ENCODE measurements at regions not wholly inside any gene's neighbourhood (a gene's known extent, or its start where the extent isn't known, plus 50 kb on each side); places are given as distances from the start of the nearest gene placed in this dataset.
"Not testable (repeated sequence)": the region's sequence is repeated elsewhere in the genome, so short reads cannot be mapped to it uniquely, and the experiment has no call there.

DNA sequence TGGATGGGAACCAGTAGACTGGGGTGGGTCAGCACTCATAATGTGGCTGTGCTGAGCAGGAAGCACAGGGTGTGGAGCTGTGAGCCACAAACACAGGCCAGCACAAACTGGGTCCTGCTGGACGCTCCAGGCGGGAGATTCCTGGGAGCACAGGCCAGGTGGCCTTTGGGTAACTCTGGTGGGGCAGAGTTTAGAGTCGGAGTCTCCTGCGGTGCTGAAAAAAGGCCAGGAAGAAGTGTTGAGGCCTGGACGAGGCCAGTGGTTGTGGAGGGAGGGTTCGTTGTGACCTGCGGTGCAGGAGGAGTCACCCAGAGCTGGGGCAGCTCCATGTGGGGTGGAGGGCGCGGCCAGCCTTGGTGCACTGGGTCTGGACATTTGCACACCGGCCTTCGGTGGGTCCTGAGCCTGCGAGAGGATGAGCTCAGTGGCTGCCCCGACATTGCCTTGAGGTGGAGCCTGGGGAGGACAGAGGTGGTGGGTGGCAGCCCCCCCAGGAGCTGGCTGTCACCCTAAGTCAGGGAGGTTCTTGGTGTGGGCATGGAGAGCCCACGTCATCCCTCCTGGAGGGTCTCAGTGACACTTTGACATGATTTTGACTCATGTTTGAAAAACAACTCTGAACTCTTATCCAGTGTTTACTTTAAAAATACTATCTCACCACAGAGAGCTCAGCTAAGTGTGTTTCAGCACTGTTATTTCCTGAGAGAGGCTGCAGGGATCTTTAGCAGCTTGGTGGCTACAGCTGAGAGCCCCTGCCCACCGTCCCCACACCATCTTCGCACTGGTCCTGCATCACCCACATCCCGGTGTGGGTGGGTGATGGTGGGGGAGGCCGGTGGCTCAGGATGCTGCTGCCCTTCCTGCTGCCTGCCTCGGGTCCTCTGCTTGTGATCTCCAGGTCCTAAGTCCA, 98.7 kb downstream of the NPIPB11 start:
- Histone ChIP-seq H3K27ac (no peak overlapping the region), H3K4me1 (peaks cover 8% of the 10 kb centered on the region), H3K36me3 (no peaks in the 10 kb centered on the region), H3K4me3 (no peak overlapping the region), H3K9me3 (replicated peaks) (no peaks in the 10 kb centered on the region), H3K27me3 (no peaks in the 10 kb centered on the region)
- no peak for DNase-seq

DNA sequence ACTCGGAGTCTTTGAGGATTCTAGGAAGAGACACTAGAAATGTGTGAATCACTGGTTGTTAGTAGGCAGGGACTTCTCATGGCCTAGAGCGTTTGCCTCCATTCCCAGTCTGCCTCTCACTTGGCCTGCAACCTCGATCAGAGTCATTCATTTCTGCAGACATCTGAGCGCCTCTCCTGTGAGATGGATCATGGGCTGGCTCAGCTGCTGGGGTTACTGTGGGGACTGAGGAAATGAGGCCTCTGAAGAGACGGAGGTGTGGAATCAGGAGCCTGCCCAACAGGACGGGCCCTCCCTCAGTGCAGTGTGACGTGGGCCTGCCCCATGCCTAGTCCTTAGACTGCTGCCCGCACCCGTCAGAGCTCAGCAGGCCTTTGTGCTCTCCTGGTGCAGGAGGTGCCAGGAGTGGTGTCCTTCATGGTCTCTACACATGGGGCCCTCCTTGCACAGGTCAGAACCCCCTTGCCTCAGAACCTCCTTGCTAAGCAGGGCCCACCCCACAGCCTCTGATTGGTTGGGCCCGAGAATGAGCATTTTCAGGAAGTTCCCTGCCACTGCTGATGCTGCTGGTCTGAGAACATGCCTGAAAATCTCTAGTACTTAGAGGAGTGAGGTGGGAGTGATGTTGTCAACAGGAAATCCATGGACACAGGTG, 99.4 kb downstream of the NPIPB11 start:
- no peaks in the 10 kb centered on the region for H3K36me3 ChIP-seq
- no peak overlapping the region for H3K27ac ChIP-seq
- no peak overlapping the region for H3K4me3 ChIP-seq
- peaks cover 8% of the 10 kb centered on the region for H3K4me1 ChIP-seq
- no peak for DNase-seq
- H3K9me3 ChIP-seq (replicated peaks), result no peaks in the 10 kb centered on the region
- no peaks in the 10 kb centered on the region for H3K27me3 ChIP-seq

DNA sequence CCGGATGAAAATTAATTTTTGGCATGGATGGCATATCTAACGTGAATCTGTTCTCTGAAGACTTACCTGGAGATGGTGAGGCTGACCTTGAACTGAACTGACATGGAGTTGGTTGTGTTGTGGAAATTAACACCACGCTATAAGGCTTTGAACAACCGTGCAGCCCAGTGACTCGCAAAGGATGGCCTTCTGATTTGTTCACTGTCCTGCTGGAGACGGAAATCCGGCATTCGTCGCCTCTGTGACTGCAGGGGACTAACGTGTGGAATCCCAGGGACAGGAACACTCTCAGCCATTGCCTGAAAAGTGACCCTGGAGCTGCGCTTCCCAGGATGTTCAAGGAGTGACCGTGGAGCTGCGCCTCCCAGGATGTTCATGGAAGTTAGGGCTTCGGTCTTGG, 100.3 kb downstream of the NPIPB11 start:
- Histone ChIP-seq H3K36me3 (no peaks in the 10 kb centered on the region), H3K27ac (no peak overlapping the region), H3K27me3 (no peaks in the 10 kb centered on the region), H3K4me1 (peaks cover 8% of the 10 kb centered on the region), H3K9me3 (replicated peaks) (no peaks in the 10 kb centered on the region), H3K4me3 (no peak overlapping the region)
- no peak for DNase-seq

DNA sequence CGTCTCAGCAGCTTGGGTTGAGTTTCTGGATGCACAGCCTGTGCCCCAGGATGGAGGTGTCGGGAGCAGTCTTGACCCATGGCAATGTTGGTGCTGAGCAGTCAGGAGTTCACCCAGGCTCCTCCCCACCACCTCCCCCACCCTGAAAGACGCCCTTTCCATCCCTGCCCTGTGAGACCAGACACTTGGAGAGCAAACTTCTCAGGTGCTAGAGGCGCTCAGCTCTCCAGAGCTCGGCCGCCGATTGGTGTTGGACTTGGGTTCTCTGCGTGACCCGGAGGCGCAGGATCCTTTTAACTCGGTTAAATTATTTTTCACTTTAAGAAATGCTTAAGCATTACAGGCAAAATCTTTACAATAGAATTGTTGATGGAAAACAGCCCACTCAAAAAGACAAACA, 101.5 kb downstream of the NPIPB11 start:
- not testable (repeated sequence) for H3K4me1 ChIP-seq; H3K9me3 ChIP-seq (replicated peaks); DNase-seq; H3K4me3 ChIP-seq; H3K36me3 ChIP-seq; H3K27me3 ChIP-seq; H3K27ac ChIP-seq

DNA sequence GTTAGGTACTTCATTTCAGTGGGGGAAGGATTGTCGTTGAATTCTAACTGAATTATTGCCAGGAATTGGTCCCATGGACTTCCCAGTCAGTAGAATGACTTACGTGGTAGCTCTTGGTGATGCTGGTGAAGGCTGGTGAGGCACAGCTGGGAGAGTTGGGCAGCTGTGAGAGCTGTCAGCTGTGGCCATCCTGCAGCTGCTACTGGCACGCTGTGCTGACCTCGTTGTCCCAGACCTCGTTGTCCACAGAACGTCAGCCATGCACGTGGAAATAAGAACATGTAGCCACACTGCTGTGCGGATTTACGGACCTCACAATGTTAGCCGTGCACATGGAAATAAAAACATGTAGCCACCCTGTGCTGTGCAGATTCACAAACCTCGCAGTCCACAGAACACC, 102.3 kb downstream of the NPIPB11 start:
- Histone ChIP-seq H3K9me3 (replicated peaks) (no peaks in the 10 kb centered on the region), H3K36me3 (no peaks in the 10 kb centered on the region), H3K27ac (no peak overlapping the region), H3K4me1 (peaks cover 8% of the 10 kb centered on the region), H3K4me3 (no peak overlapping the region), H3K27me3 (no peaks in the 10 kb centered on the region)
- DNase-seq, result peak; percentile 50 to 55

DNA sequence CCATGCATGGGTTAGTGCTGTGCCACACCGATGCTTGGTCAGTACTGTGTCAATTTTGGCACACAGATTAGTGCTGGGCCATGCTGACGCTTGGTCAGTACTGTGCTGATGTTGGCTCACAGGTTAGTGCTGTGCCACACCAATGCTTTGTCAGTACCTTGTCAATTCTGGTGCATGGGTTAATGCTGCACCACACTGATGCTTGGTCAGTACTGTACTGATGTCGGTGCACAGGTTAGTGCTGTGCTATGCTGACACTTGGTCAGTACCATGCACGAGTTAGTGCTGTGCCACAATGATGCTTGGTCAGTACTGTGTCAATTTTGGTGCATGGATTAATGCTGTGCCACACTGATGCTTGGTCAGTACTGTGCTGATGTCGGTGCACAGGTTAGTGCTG, 103.0 kb downstream of the NPIPB11 start:
- Histone ChIP-seq H3K27ac (no peak overlapping the region), H3K4me1 (peaks cover 8% of the 10 kb centered on the region), H3K27me3 (no peaks in the 10 kb centered on the region), H3K9me3 (replicated peaks) (no peaks in the 10 kb centered on the region), H3K4me3 (no peak overlapping the region), H3K36me3 (no peaks in the 10 kb centered on the region)
- DNase-seq, result no peak

DNA sequence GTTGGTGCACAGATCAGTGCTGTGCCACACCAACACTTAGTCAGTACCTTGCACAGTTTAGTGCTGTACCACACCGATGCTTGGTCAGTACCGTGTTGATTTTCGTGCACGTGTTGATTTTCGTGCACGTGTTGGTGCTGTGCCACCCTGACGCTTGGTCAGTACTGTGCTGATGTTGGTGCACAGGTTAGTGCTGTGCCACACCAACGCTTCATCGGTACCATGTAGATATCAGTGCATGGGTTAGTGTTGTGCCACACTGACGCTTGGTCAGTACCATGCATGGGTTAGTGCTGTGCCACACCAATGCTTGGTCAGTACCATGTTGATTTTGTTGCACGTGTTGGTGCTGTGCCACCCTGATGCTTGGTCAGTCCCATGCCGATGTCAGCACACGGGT, 103.5 kb downstream of the NPIPB11 start:
- Histone ChIP-seq H3K36me3 (no peaks in the 10 kb centered on the region), H3K27me3 (no peaks in the 10 kb centered on the region), H3K9me3 (replicated peaks) (no peaks in the 10 kb centered on the region), H3K4me1 (peaks cover 8% of the 10 kb centered on the region), H3K27ac (no peak overlapping the region), H3K4me3 (no peak overlapping the region)
- no peak for DNase-seq

DNA sequence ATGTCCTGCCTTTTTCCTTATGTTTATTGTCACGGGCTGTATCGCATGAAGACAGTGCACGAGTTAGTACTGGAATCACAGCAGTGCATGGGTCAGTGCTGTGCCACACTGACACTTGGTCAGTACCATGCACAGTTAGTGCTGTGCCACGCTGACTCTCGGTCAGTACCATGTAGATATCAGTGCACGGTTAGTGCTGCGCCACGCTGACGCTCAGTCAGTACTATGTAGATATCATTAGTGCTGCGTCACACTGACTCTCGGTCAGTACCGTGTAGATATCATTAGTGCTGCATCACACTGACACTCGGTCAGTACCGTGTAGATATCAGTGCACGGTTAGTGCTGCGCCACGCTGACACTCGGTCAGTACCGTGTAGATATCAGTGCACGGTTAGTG, 104.1 kb downstream of the NPIPB11 start:
- H3K27ac ChIP-seq; H3K9me3 ChIP-seq (replicated peaks); H3K36me3 ChIP-seq; H3K4me3 ChIP-seq; H3K27me3 ChIP-seq; DNase-seq; H3K4me1 ChIP-seq: not testable (repeated sequence)

DNA sequence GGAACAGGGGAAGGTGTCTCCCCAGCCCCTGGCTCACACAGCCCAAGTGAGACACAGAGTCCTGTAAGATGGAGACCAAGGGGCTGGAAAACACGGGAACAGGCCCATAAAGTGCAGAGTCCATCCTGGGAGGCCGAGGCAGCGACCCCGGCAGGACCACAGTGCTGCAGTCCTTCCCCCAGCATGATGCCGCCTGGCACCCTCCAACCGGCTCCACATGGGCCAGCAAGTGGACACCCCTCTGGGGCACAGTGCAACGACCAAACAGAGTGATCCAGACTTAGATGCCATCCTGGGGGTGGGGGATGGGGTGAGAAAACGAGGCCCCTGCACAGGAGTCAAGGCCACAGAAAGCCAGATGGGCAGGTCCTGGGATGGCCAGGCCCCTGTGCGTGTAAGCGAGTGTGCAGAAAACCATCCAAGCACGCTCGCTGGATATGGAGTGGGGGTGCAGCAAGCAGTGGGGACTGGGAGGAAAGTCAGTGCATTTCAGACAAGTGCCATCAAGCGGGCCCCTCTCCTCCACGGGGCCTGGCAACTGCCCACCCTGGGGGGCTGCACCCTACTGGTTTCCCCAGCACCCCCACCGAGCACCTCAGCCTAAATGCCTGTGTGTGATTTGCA, 104.7 kb downstream of the NPIPB11 start:
- not testable (repeated sequence) for DNase-seq; H3K36me3 ChIP-seq; H3K4me1 ChIP-seq; H3K9me3 ChIP-seq (replicated peaks); H3K4me3 ChIP-seq; H3K27me3 ChIP-seq; H3K27ac ChIP-seq

DNA sequence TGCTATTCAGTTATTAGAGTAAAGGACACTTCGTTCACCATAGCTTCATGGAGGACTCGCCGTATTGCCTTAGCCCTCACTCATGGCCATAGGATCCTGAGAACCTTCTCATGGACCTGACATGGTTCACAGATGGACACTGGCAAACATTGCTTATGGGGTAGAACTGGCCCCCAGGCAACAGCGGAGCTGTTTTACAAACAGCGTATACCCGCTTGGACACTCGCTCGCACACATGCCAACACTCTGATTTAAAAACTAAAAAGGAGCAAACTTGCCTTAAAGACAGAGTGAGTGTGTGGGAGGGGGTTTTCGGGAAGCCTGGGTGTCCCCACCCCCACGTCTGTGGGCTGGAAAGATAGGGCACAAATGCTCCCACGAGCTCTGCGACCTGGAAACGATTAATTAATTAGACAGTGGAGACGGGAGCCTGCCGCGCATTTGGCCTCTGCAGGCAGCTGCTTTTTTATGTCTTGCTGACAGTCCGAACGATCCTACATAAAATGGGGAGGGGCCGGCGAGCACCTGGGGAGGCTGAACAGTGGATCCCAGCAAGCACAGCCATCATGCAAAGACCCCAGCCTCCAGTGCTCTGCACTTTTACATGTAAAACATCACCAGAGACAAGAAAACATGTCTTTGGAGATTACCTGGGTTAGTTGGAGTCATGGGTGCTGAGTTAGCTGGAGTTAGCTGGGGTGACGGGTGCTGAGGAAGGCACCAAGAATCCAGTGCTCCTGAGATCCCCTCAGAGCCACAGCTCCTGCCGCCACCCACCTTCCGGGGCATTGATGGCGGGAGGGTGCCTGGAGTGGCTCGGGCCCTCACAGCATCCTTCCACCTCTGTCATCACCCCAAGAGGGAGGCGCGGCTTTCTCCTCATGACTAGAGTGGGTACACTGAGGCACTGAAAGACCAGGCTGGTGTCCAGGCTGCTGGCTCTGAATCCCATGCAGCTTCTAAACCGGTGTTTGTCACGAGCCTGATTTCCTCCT, 105.7 kb downstream of the NPIPB11 start:
- H3K36me3 ChIP-seq; H3K27ac ChIP-seq; H3K9me3 ChIP-seq (replicated peaks); H3K27me3 ChIP-seq; H3K4me1 ChIP-seq: not testable (repeated sequence)
- peak overlapping the region; percentile 45 for H3K4me3 ChIP-seq
- DNase-seq, result peak in 1 of 2 experiments; percentile 37

DNA sequence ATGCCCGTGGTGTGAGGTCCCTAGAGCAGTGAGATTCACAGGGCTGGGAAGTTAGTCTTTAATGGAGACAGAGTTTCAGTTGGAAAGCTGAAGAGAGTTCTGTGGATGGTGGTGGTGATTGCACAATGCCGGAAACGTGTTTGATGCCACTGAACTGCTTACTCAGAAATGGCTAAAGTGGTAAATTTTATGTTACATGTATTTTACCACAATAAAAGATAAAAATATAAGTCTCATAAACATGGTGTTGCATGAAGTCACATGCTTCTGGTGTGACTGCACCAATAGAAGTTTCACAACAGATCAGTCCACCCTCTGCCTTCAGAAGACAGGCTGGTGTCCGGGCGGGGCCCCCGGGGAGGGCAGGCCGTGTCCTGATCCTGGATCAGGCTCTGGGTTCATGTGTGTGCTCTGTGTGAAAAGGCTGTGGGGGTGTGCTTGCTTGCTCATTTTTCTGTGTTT, 106.5 kb downstream of the NPIPB11 start:
- not testable (repeated sequence) for H3K9me3 ChIP-seq (replicated peaks); DNase-seq; H3K27me3 ChIP-seq; H3K36me3 ChIP-seq; H3K27ac ChIP-seq; H3K4me1 ChIP-seq
- peak overlapping the region; percentile 45 for H3K4me3 ChIP-seq

DNA sequence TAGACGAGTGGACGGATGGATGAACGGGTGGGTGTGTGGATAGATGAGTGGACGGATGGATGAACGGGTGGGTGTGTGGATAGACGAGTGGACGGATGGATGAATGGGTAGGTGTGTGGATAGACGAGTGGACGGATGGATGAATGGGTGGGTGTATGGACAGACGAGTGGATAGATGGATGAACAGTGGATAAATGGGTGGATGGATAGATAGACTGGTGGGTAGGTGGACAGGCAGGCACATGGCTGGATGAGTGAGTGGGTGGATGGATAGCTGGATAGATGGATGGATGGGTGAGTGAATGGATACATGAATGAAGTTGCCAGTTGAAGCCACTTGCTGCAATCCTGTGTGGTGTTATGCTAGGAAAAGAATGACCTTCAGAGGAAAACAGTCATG, 107.5 kb downstream of the NPIPB11 start:
- H3K27me3 ChIP-seq; DNase-seq; H3K4me1 ChIP-seq; H3K9me3 ChIP-seq (replicated peaks); H3K27ac ChIP-seq; H3K4me3 ChIP-seq; H3K36me3 ChIP-seq: not testable (repeated sequence)

DNA sequence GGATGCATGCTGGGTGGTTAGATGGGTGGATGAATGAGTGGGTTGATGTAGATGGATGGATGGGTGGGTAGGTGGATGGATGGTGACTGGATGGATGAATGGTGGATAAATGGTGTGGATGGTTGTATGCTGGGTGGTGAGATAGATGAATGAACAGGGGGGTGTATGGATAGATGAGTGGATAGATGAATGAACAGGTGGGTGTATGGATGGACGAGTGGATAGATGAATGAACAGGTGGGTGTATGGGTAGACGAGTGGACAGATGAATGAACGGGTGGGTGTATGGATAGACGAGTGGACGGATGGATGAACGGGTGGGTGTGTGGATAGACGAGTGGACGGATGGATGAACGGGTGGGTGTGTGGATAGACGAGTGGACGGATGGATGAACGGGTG, 108.2 kb downstream of the NPIPB11 start:
- H3K27me3 ChIP-seq; H3K4me3 ChIP-seq; H3K9me3 ChIP-seq (replicated peaks); H3K4me1 ChIP-seq; H3K27ac ChIP-seq; DNase-seq; H3K36me3 ChIP-seq: not testable (repeated sequence)

DNA sequence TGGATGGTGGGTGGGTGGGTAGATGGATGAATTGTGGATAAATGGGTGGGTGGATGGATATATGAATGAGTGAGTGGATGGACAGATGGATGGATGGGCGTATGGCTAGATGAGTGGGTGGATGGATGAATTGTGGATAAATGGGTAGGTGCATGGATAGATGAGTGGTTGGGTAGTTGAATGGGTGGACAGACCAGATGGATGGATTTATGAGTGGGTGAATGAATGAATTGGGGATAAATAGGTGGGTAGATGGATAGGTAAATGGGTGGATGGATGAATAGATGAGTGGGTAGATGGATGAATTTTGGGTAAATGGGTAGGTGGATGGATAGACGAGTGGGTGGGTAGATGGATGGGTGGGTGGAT, 108.7 kb downstream of the NPIPB11 start:
- not testable (repeated sequence) for DNase-seq; H3K9me3 ChIP-seq (replicated peaks); H3K36me3 ChIP-seq; H3K4me1 ChIP-seq; H3K27me3 ChIP-seq; H3K27ac ChIP-seq; H3K4me3 ChIP-seq
